ENCODE measurements at regions not wholly inside any gene's neighbourhood (a gene's known extent, or its start where the extent isn't known, plus 50 kb on each side); places are given as distances from the start of the nearest gene placed in this dataset.

GRCh38 chr13:21868823-21869222 lies 197.9 kb downstream of the FGF9 start (continued):
- TF ChIP-seq CSDE1 (IDR thresholded peaks at IDR 0.05), result no peak
- TF ChIP-seq KAT8 (IDR thresholded peaks at IDR 0.05; ENCODE audit: low read depth), result no peak
- no peak for TF ChIP-seq MYBL2 (IDR thresholded peaks at IDR 0.05; ENCODE audit: low read depth)
- TF ChIP-seq MYBL2 (CRISPR knock-in tag; IDR thresholded peaks at IDR 0.05; ENCODE audit: borderline replicate concordance), result no peak

DNA sequence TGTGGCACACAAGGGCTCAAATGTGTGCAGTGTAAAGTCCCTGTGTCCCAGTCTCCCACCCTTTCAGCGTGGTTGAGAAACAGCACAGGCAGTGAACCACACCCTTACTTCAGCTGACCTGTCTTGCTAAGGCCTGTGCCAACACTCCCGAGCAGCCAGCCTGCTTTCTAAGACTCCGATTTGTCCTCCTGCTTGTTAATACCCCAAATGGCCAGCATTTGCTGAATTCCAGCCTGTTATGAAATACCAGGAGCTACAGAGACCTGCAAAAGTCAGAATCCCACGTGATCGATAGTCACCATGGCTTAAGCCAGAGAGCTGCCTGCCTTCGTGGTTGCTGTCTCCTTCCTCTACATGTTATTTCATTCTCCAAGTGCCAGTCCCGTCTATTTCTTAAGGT lies 200.5 kb downstream of the FGF9 start:
- Histone ChIP-seq H3K4me1 (replicated peaks in 1 of 2; ENCODE audit: control insufficient read depth in 2 of 2, insufficient read depth in 2 of 2, low read length in 2 of 2) (no peaks in the 10 kb centered on the region), H4K20me1 (replicated peaks; ENCODE audit: control insufficient read depth, insufficient read depth, low read length) (no peaks in the 10 kb centered on the region), H3K36me3 (ENCODE audit: control insufficient read depth, insufficient read depth, low read length) (no peaks in the 10 kb centered on the region), H3K27me3 (ENCODE audit: control insufficient read depth in 2 of 2, insufficient read depth in 2 of 2, low read length in 2 of 2) (no peaks in the 10 kb centered on the region; a peak in 1 of 5 replicates), H3K4me3 (no peak overlapping the region), H3K4me2 (ENCODE audit: insufficient read depth, low read length) (no peak overlapping the region), H3K9ac (ENCODE audit: insufficient read depth in 1 of 2, low read depth in 2 of 2, low read length in 2 of 2) (no peak overlapping the region), H3K9me3 (replicated peaks; ENCODE audit: control insufficient read depth, insufficient read depth, low read depth, low read length) (no peaks in the 10 kb centered on the region), H3K27ac (ENCODE audit: extremely low read depth, low read depth, low read length) (no peak overlapping the region), H3K79me2 (ENCODE audit: control insufficient read depth, insufficient read depth, low read length) (no peaks in the 10 kb centered on the region), H2AFZ (ENCODE audit: low read depth, low read length) (no peak overlapping the region), H3K9me1 (ENCODE audit: control insufficient read depth, insufficient read depth, low read length) (no peaks in the 10 kb centered on the region)
- DNase-seq (ENCODE audit: extremely low read depth in 1 of 4, low spot score in 3 of 4) (no peak), ATAC-seq (no peak), FAIRE-seq (no peak)
- intact Hi-C loops (cut with micrococcal nuclease), result no loop called here
- BruUV-seq (replicated peaks), result no TSS peak
- WGBS (ENCODE audit: insufficient coverage, low coverage, missing lambda C conversion rate), result 0% methylated on average over 7 of the region's 7 CpGs
- CTCF ChIA-PET (ENCODE audit: low intra/inter-chr PET ratio), result no interaction called here
- TF ChIP-seq MAFF (IDR thresholded peaks at IDR 0.05; ENCODE audit: low read length) (no peak), RHOXF2B (CRISPR knock-in tag; conservative IDR thresholded peaks at IDR 0.05) (no peak), FOXM1 (IDR thresholded peaks at IDR 0.05; ENCODE audit: low read depth) (no peak), FOXM1 (CRISPR knock-in tag; IDR thresholded peaks at IDR 0.05; ENCODE audit: low read depth) (no peak), HMGXB4 (CRISPR knock-in tag; IDR thresholded peaks at IDR 0.05) (no peak), GTF2A2 (tag; IDR thresholded peaks at IDR 0.05) (no peak), FIP1L1 (IDR thresholded peaks at IDR 0.05; ENCODE audit: low read depth, low read length, poor library complexity, severe bottlenecking) (no peak)
- TF ChIP-seq, protein P1, sequence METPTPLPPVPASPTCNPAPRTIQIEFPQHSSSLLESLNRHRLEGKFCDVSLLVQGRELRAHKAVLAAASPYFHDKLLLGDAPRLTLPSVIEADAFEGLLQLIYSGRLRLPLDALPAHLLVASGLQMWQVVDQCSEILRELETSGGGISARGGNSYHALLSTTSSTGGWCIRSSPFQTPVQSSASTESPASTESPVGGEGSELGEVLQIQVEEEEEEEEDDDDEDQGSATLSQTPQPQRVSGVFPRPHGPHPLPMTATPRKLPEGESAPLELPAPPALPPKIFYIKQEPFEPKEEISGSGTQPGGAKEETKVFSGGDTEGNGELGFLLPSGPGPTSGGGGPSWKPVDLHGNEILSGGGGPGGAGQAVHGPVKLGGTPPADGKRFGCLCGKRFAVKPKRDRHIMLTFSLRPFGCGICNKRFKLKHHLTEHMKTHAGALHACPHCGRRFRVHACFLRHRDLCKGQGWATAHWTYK (CRISPR knock-in tag; IDR thresholded peaks at IDR 0.05), result no peak
- POLR2A ChIA-PET, result no interaction called here
- in situ Hi-C loops (cut with MboI), result no loop called here
